GM12875 (cell line): ENCODE measurements at regions not wholly inside any gene's neighbourhood (a gene's known extent, or its start where the extent isn't known, plus 50 kb on each side); places are given as distances from the start of the nearest gene placed in this dataset.

Experiments
- H3K4me3 ChIP-seq: one replicate; pipeline ENCODE4 v1.5.1; 2011; ENCODE audit warnings: low read depth, low read length, control low read depth
- CTCF ChIP-seq: IDR thresholded peaks from 2 replicates; pipeline ENCODE4 v1.5.1; 2011; ENCODE audit warnings: low read depth, mild to moderate bottlenecking, control low read depth, inconsistent platforms, low read length, moderate library complexity, borderline replicate concordance; ENCODE audit not compliant: insufficient read depth

- H3K4me3 ChIP-seq: no peak overlapping the region
- no peak for TF ChIP-seq CTCF
Measured at GRCh38 chr4:84050015-84050414, 449.1 kb downstream of the NKX6-1 start.

GRCh38 chr4:84046551-84046950 is 452.5 kb downstream of the NKX6-1 start:
- no peak for TF ChIP-seq CTCF
- H3K4me3 ChIP-seq: no peak overlapping the region

GRCh38 chr4:84041426-84041825 is 457.7 kb downstream of the NKX6-1 start:
- H3K4me3 ChIP-seq: no peak overlapping the region
- TF ChIP-seq CTCF: no peak

- no peak for TF ChIP-seq CTCF
- H3K4me3 ChIP-seq: no peak overlapping the region
Measured at GRCh38 chr4:84035568-84035967, 463.5 kb downstream of the NKX6-1 start.

GRCh38 chr4:84032372-84032771 is 466.7 kb downstream of the NKX6-1 start:
- H3K4me3 ChIP-seq: no peak overlapping the region
- TF ChIP-seq CTCF: no peak

- H3K4me3 ChIP-seq: no peak overlapping the region
- TF ChIP-seq CTCF: no peak
Measured at GRCh38 chr4:84031401-84031800, 467.7 kb downstream of the NKX6-1 start.

GRCh38 chr4:84028340-84028739 is 470.8 kb downstream of the NKX6-1 start:
- H3K4me3 ChIP-seq: no peak overlapping the region
- no peak for TF ChIP-seq CTCF
